GM18858 (cell line): ENCODE measurements at regions not wholly inside any gene's neighbourhood (a gene's known extent, or its start where the extent isn't known, plus 50 kb on each side); places are given as distances from the start of the nearest gene placed in this dataset.

ENCODE experiments used
- ATAC-seq: cut with Tn5 transposase; IDR thresholded peaks from one replicate; pipeline ENCODE4 v1.9.1; 2021; ENCODE audit not compliant: unreplicated experiment

- no peak for ATAC-seq
Measured at GRCh38 chr7:16026253-16027020, 340.0 kb upstream of the MEOX2 start.

GRCh38 chr7:16025696-16026095 is 339.2 kb upstream of the MEOX2 start:
- ATAC-seq = no peak

- no peak for ATAC-seq
Measured at GRCh38 chr7:16023503-16023902, 337.0 kb upstream of the MEOX2 start.

- no peak for ATAC-seq
Measured at GRCh38 chr7:16023046-16023445, 336.6 kb upstream of the MEOX2 start.

- no peak for ATAC-seq
Measured at GRCh38 chr7:16021851-16022250, 335.4 kb upstream of the MEOX2 start.

GRCh38 chr7:16015981-16016380 is 329.5 kb upstream of the MEOX2 start:
- ATAC-seq = no peak

- ATAC-seq = no peak
Measured at GRCh38 chr7:16014031-16014430, 327.5 kb upstream of the MEOX2 start.

GRCh38 chr7:16007911-16008310 is 321.4 kb upstream of the MEOX2 start:
- ATAC-seq = no peak

- no peak for ATAC-seq
Measured at GRCh38 chr7:16004702-16005101, 318.2 kb upstream of the MEOX2 start.

- ATAC-seq = no peak
Measured at GRCh38 chr7:16001477-16001876, 315.0 kb upstream of the MEOX2 start.

GRCh38 chr7:15998617-15999016 is 312.1 kb upstream of the MEOX2 start:
- no peak for ATAC-seq

- no peak for ATAC-seq
Measured at GRCh38 chr7:15995027-15995426, 308.5 kb upstream of the MEOX2 start.

- no peak for ATAC-seq
Measured at GRCh38 chr7:15989194-15989593, 302.7 kb upstream of the MEOX2 start.

- ATAC-seq = no peak
Measured at GRCh38 chr7:15985587-15986384, 299.3 kb upstream of the MEOX2 start.

GRCh38 chr7:15977663-15978062 is 291.2 kb upstream of the MEOX2 start:
- ATAC-seq = no peak

- ATAC-seq = no peak
Measured at GRCh38 chr7:15972862-15973275, 286.4 kb upstream of the MEOX2 start.

GRCh38 chr7:15967551-15967950 is 281.1 kb upstream of the MEOX2 start:
- ATAC-seq = no peak

GRCh38 chr7:15967121-15967520 is 280.6 kb upstream of the MEOX2 start:
- no peak for ATAC-seq

GRCh38 chr7:15963206-15963605 is 276.7 kb upstream of the MEOX2 start:
- ATAC-seq = no peak

GRCh38 chr7:15954671-15955354 is 268.3 kb upstream of the MEOX2 start:
- ATAC-seq = no peak

- ATAC-seq = no peak
Measured at GRCh38 chr7:15950299-15950698, 263.8 kb upstream of the MEOX2 start.

GRCh38 chr7:15947754-15948153 is 261.3 kb upstream of the MEOX2 start:
- ATAC-seq = no peak
